HG02759 (cell line): ENCODE measurements at regions not wholly inside any gene's neighbourhood (a gene's known extent, or its start where the extent isn't known, plus 50 kb on each side); places are given as distances from the start of the nearest gene placed in this dataset.
"Not testable (repeated sequence)": the region's sequence is repeated elsewhere in the genome, so short reads cannot be mapped to it uniquely, and the experiment has no call there.

Experiments used
- ATAC-seq: cut with Tn5 transposase; IDR thresholded peaks from one replicate; pipeline ENCODE4 v1.9.1; 2021; ENCODE audit warnings: mild to moderate bottlenecking, moderate library complexity; ENCODE audit not compliant: unreplicated experiment

- ATAC-seq = not testable (repeated sequence)
These were observed 109.7 kb upstream of the ZNG1E start for GRCh38 chr9:65566018-65566417.

DNA sequence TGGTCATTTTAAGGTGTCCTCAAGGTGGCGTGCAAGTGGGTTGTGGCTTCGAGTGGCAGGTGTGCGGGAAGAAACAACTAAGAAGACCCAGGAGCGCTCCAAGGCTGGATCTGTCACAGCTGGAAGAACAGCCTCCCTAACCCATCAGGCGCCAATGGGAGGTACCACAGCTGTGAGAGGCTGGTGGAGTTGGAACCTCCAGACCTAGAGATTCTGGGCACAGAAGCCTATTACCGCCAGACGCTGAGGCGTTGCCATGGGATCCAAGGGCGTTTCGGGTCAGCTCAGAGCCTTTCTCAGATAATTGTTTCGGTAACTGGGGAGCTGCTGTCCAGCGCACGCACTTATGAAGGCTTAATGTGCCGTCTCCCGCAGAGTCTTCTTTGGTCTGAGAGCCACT lies 156.7 kb upstream of the ZNG1E start:
- ATAC-seq = not testable (repeated sequence)

GRCh38 chr9:65514465-65514864 lies 161.3 kb upstream of the ZNG1E start:
- ATAC-seq = not testable (repeated sequence)

GRCh38 chr9:65507897-65508296 lies 167.8 kb upstream of the ZNG1E start:
- ATAC-seq = not testable (repeated sequence)

- not testable (repeated sequence) for ATAC-seq
These were observed 171.0 kb upstream of the ZNG1E start for GRCh38 chr9:65504686-65505085.

- not testable (repeated sequence) for ATAC-seq
These were observed 172.0 kb upstream of the ZNG1E start for GRCh38 chr9:65503696-65504095.

- not testable (repeated sequence) for ATAC-seq
These were observed 192.8 kb upstream of the ZNG1E start for GRCh38 chr9:65482890-65483289.

DNA sequence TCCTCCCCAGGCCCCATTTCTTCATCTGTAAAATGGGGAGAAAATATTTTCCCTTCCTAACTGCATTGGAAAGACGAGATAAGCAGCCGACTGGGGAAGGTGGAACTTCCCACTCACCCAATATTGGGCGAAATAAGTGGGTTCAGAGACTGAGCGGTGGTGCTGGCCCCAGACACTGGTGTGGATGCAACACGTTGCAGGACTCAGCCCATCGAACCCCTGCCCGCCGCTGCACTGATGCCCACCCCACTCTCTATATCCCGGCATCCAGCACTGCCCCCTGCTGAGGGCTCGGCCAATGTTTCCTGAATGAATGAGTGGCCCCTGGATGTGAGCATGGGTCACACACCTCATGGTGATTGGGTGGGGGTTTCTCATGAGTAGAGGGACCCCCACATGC lies 194.4 kb upstream of the ZNG1E start:
- ATAC-seq = not testable (repeated sequence)

GRCh38 chr9:65474891-65475290 lies 189.9 kb upstream of the FOXD4L5 start:
- not testable (repeated sequence) for ATAC-seq

DNA sequence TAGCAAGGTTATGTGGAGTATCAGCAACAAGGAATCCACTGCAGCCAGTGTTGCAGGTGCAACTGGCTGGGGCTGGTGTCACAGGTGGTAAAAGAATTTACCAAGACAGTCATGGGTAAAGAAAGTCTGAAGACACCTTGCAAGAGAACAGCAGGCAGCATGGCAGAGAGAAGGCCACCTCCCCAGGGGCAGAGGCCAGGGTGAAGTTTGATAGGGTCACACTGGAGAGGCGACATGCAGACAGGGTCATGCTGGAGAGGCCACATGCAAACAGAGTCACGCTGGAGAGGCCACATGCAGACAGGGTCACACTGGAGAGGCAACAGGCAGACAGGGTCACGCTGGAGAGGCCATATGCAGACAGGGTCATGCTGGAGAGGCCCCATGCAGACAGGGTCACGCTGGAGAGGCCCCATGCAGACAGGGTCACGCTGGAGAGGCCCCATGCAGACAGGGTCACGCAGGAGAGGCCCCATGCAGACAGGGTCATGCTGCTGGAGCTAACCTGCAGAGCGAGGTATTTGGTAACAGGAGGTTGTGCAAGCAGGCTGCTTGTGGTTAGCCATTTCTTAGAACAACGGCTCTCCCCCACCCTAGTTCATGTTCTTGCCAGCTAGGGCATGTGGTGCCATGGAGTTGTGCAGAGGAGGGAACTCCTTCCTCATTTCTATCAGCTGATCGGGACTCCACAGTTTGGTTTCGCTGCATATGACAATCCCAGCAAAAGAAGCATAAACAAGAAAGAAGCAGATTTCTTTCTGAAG lies 188.2 kb upstream of the FOXD4L5 start:
- not testable (repeated sequence) for ATAC-seq

DNA sequence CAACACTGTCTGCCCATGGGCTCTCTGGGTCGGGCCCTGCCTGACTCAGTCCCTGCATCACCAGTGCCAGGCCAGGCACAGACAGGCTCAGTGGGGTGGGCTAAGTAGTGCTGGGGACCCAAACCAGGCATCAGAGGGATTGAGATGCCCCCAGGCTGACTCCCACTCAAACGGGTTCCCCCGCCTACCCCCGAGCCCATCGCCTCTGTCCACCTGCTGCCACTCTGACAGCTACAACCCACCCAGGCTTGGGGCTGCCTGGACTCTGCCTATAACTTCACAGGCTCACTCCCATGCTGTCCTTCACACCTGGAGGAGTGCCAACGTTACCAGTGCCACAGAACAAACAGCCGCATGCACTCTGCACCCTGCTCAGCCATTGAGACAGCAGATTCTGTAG lies 186.1 kb upstream of the FOXD4L5 start:
- not testable (repeated sequence) for ATAC-seq

DNA sequence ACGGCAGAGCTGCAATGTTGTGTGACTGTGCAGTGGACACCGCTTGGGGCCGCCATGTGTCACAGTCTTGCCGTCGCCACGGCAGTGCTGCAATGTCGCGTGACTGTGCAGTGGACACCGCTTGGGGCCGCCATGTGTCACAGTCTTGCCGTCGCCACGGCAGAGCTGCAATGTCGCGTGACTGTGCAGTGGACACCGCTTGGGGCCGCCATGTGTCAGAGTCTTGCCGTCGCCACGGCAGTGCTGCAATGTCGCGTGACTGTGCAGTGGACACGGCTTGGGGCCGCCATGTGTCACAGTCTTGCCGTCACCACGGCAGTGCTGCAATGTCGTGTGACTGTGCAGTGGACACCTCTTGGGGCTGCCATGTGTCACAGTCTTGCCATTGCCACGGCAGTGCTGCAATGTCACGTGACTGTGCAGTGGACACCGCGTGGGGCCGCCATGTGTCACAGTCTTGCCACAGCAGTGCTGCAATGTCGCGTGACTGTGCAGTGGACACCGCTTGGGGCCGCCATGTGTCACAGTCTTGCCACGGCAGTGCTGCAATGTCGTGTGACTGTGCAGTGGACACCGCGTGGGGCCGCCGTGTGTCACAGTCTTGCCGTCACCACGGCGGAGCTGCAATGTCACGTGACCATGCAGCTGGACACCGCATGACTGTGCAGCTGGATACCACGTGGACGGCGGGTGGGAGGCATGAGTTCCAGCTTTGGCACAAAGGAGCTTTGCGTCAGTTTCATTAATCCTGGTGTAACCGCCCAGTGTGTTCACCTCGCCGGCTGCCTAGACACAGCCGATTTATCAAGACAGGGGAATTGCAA lies 182.1 kb upstream of the FOXD4L5 start:
- not testable (repeated sequence) for ATAC-seq

GRCh38 chr9:65465246-65465895 lies 180.4 kb upstream of the FOXD4L5 start:
- ATAC-seq = not testable (repeated sequence)

DNA sequence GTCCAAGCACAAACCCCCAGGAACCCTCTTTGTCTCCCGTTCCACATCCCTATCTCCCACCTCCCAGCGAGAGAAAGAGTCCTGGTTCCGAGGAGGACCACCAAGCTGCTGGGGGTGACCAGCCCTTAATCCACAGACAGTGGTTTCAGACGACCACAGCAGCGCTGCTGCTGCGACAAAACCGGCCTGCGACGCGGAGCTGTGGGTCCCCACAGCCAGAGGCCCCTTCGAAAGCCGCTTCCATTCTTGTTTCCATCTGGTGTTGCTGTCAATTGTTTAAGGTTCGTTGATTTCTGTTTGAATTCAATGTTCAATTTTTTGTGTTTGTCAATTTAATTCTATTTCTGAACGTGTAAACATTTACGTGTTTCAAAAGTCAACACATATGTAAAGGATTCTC lies 177.5 kb upstream of the FOXD4L5 start:
- ATAC-seq = not testable (repeated sequence)

DNA sequence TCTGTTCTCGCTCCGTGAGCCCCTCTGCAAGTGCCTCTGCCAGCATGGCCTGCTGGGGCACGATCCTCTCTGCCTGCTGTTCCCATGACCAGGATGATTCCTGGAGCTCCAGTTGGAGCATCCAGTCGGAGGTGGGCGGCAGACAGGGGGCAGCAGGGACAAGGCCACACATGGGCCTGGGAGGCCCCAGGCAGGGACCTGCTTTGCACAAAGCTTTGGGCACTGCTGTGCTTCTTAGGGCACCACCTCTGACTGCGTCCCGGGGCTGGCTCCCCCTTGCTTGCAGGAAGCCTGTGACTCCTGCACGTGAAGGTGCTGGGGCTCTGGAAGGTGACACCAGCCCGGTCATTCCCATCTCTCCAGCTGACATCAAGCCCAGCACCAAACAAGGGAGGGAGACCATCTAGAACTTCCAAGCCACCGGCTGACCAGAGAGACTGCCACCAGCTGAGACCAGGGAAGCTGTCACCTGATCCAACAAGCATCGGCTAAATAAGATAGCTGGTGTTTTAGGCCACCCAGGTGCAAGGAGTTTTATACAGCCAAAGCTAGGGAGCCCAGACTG lies 174.8 kb upstream of the FOXD4L5 start:
- no peak for ATAC-seq

DNA sequence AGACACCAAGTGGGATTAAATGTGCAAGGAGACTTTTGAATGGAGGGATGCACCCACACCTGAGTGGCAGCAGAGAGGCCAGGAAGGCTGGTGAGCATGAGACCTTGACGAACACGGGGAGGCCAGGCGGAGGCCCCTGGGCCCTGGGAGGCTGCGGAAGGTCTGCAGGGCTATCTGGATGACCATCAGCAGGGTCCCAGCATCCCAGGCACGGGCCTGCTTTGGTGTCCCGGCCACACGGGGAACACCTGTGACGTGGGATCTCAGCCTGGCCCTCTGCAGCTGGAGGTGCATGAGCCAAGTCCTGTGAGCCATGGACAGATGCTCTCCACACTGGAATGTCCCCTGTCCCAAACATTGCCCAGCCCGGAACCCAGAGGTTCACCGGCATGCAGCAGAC lies 174.0 kb upstream of the FOXD4L5 start:
- ATAC-seq = no peak

DNA sequence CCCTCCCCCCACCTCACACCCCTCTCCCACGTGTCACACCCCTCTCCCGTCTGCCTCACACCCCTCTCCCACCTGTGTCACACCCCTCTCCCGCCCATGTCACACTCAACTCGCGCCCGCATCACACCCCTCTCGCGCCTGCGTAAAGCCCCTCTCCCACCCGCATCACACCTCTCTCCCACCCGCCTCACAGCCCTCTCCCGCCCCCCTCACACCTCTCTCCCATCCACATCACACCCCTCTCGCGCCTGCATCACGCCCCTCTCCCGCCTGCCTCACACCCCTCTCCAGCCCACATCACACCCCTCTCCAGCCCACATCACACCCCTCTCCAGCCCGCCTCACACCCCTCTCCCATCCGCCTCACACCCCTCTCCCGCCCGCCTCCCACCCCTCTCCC lies 173.5 kb upstream of the FOXD4L5 start:
- no peak for ATAC-seq

DNA sequence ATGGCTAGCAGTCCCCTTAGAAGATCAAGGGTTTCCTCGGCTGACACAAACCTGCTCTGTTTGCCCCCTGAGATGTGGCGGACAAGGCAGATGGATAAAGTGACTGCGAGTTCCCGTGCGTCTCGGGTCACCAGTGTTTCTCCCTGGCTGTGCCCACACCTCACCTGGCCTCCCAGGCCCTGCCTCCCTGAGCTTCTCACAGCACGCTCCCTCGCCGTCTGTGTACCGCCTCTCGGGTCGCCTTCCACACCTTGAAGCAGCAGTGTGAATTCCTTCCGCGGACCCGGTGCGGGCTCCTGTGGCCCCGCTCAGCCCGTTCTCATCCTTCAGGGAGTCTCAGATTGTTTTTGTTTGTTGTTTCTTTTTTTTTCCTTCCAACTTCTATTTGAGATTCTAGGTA lies 172.0 kb upstream of the FOXD4L5 start:
- ATAC-seq = not testable (repeated sequence)

GRCh38 chr9:65455751-65456647 lies 171.0 kb upstream of the FOXD4L5 start:
- ATAC-seq = not testable (repeated sequence)

DNA sequence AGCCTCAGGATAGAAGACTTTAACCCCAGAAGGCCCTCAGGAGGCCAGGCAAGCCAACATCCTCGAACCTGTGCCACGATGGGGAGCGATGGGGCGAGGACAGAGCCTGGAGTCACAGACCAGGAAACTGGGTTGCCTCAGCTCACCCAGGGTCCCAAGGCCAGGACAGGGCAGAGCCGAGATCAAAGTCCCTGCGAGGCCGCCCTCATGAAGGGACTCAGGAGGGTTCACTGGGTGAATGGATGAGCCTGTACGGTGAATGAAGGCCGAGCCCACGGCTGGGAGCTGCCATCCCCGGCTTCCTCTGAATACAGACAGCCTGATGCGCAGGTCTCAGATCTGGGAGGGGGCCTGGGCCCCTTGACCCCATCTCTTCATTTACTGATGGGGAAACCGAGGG lies 170.1 kb upstream of the FOXD4L5 start:
- ATAC-seq = not testable (repeated sequence)
